RWPE2 (cell line): ENCODE measurements at regions not wholly inside any gene's neighbourhood (a gene's known extent, or its start where the extent isn't known, plus 50 kb on each side); places are given as distances from the start of the nearest gene placed in this dataset.
A peak's percentile ranks its signal among the peaks of the same experiment; 100 is the strongest.

Source experiments
- ATAC-seq: fragments of 200-7000 bp; cut with Tn5 transposase; 3 replicates; pipeline ENCODE4 v1.9.1; 2021; ENCODE audit warnings: low read depth
- DNase-seq: peaks from one replicate; pipeline ENCODE4 v3.0.0-alpha.2; 2020; ENCODE audit warnings: low spot score
- H3K27ac ChIP-seq: fragments of 450-650 bp; 2 replicates; pipeline ENCODE4 v1.5.1; 2017; ENCODE audit warnings: mild to moderate bottlenecking; ENCODE audit not compliant: poor library complexity, severe bottlenecking
- H3K27me3 ChIP-seq: fragments of 250-450 bp; sonication (Bioruptor Pico); 2 replicates; pipeline ENCODE4 v1.5.1; 2021; ENCODE audit warnings: mild to moderate bottlenecking, moderate library complexity; ENCODE audit not compliant: insufficient read depth, poor library complexity, severe bottlenecking
- H3K36me3 ChIP-seq: fragments of 250-450 bp; sonication (Bioruptor Pico); 2 replicates; pipeline ENCODE4 v1.5.1; 2020; ENCODE audit warnings: low read depth, mild to moderate bottlenecking, moderate library complexity
- H3K4me1 ChIP-seq: fragments of 250-450 bp; sonication (Bioruptor Pico); 2 replicates; pipeline ENCODE4 v1.5.1; 2021; ENCODE audit warnings: mild to moderate bottlenecking, moderate library complexity; ENCODE audit not compliant: insufficient read depth, poor library complexity, severe bottlenecking
- H3K4me3 ChIP-seq: fragments of 250-450 bp; sonication (Bioruptor Pico); 2 replicates; pipeline ENCODE4 v1.5.1; 2021; ENCODE audit warnings: mild to moderate bottlenecking, moderate library complexity; ENCODE audit not compliant: severe bottlenecking
- H3K9me3 ChIP-seq: fragments of 250-450 bp; sonication (Bioruptor Pico); 2 replicates; pipeline ENCODE4 v1.5.1; 2021; ENCODE audit warnings: mild to moderate bottlenecking, moderate library complexity; ENCODE audit not compliant: severe bottlenecking
- CTCF ChIP-seq: fragments of 450-650 bp; IDR thresholded peaks from one replicate; pipeline ENCODE4 v1.5.1; 2017; ENCODE audit warnings: mild to moderate bottlenecking, moderate library complexity; ENCODE audit not compliant: poor library complexity, severe bottlenecking

GRCh38 chr7:81419731-81420130, 350.1 kb downstream of the HGF start:
- H3K27me3 ChIP-seq = no peaks in the 10 kb centered on the region
- no peaks in the 10 kb centered on the region for H3K36me3 ChIP-seq
- no peak overlapping the region for H3K4me3 ChIP-seq
- TF ChIP-seq CTCF = no peak
- H3K27ac ChIP-seq = no peak overlapping the region
- no peaks in the 10 kb centered on the region for H3K4me1 ChIP-seq
- H3K9me3 ChIP-seq = no peaks in the 10 kb centered on the region
- no peak for DNase-seq
- no peak for ATAC-seq

GRCh38 chr7:81416659-81417058, 353.2 kb downstream of the HGF start:
- H3K9me3 ChIP-seq = no peaks in the 10 kb centered on the region
- no peaks in the 10 kb centered on the region for H3K27me3 ChIP-seq
- H3K36me3 ChIP-seq = no peaks in the 10 kb centered on the region
- H3K4me1 ChIP-seq = no peaks in the 10 kb centered on the region
- ATAC-seq (no peak), DNase-seq (no peak)
- no peak overlapping the region for H3K27ac ChIP-seq
- H3K4me3 ChIP-seq = no peak overlapping the region
- no peak for TF ChIP-seq CTCF

- no peak overlapping the region for H3K27ac ChIP-seq
- no peak for TF ChIP-seq CTCF
Observed at GRCh38 chr7:81415181-81415580, 354.7 kb downstream of the HGF start.

GRCh38 chr7:81414411-81414810, 355.4 kb downstream of the HGF start:
- Histone ChIP-seq H3K27ac (no peak overlapping the region), H3K27me3 (no peaks in the 10 kb centered on the region), H3K4me1 (peaks cover 8% of the 10 kb centered on the region), H3K9me3 (no peaks in the 10 kb centered on the region), H3K36me3 (no peaks in the 10 kb centered on the region), H3K4me3 (no peak overlapping the region)
- TF ChIP-seq CTCF = no peak
- ATAC-seq (no peak), DNase-seq (no peak)

More at GRCh38 chr7:81415181-81415580, 354.7 kb downstream of the HGF start:
- no peaks in the 10 kb centered on the region for H3K36me3 ChIP-seq
- no peak; the same call in 2 of the 3 replicates for ATAC-seq
- H3K27me3 ChIP-seq = no peaks in the 10 kb centered on the region
- no peak overlapping the region for H3K4me3 ChIP-seq
- H3K4me1 ChIP-seq = peaks cover 6% of the 10 kb centered on the region
- DNase-seq = no peak
- no peaks in the 10 kb centered on the region for H3K9me3 ChIP-seq

- Histone ChIP-seq H3K36me3 (no peaks in the 10 kb centered on the region), H3K27me3 (no peaks in the 10 kb centered on the region), H3K27ac (no peak overlapping the region), H3K9me3 (no peaks in the 10 kb centered on the region), H3K4me1 (peaks cover 8% of the 10 kb centered on the region), H3K4me3 (no peak overlapping the region)
- ATAC-seq = peak; percentile 38; the same call in 1 of the 3 replicates
- DNase-seq = no peak
- no peak for TF ChIP-seq CTCF
Observed at GRCh38 chr7:81410471-81411117, 359.3 kb downstream of the HGF start.
